GM19025 (cell line): ENCODE measurements at regions not wholly inside any gene's neighbourhood (a gene's known extent, or its start where the extent isn't known, plus 50 kb on each side); places are given as distances from the start of the nearest gene placed in this dataset.
"Not testable (repeated sequence)": the region's sequence is repeated elsewhere in the genome, so short reads cannot be mapped to it uniquely, and the experiment has no call there.

ENCODE experiments used
- ATAC-seq: cut with Tn5 transposase; IDR thresholded peaks from one replicate; pipeline ENCODE4 v1.9.1; 2021; ENCODE audit warnings: mild to moderate bottlenecking, low read depth, moderate library complexity; ENCODE audit not compliant: unreplicated experiment

- ATAC-seq, result no peak
These were observed 51.1 kb upstream of the JADE1 start for GRCh38 chr4:128758314-128758922.

GRCh38 chr4:128757712-128758111, 51.8 kb upstream of the JADE1 start:
- no peak for ATAC-seq

GRCh38 chr4:128751354-128751753, 58.1 kb upstream of the JADE1 start:
- no peak for ATAC-seq

GRCh38 chr4:128741748-128742147, 67.8 kb upstream of the JADE1 start:
- ATAC-seq, result not testable (repeated sequence)

GRCh38 chr4:128737098-128737513, 72.4 kb upstream of the JADE1 start:
- no peak for ATAC-seq

- ATAC-seq, result no peak
These were observed 73.8 kb upstream of the JADE1 start for GRCh38 chr4:128735714-128736113.

- ATAC-seq, result no peak
These were observed 81.3 kb upstream of the JADE1 start for GRCh38 chr4:128728190-128728589.

- no peak for ATAC-seq
These were observed 81.8 kb upstream of the JADE1 start for GRCh38 chr4:128727658-128728057.

GRCh38 chr4:128725405-128726055, 84.0 kb upstream of the JADE1 start:
- ATAC-seq, result no peak

- no peak for ATAC-seq
These were observed 86.6 kb upstream of the JADE1 start for GRCh38 chr4:128722911-128723310.

- ATAC-seq, result no peak
These were observed 87.6 kb upstream of the JADE1 start for GRCh38 chr4:128721896-128722295.

- ATAC-seq, result no peak
These were observed 89.2 kb upstream of the JADE1 start for GRCh38 chr4:128720270-128720669.

- no peak for ATAC-seq
These were observed 90.7 kb upstream of the JADE1 start for GRCh38 chr4:128718768-128719167.

- no peak for ATAC-seq
These were observed 93.2 kb upstream of the JADE1 start for GRCh38 chr4:128716338-128716737.

- ATAC-seq, result no peak
These were observed 93.9 kb upstream of the JADE1 start for GRCh38 chr4:128715616-128716015.

GRCh38 chr4:128711361-128711760, 98.1 kb upstream of the JADE1 start:
- ATAC-seq, result no peak

- no peak for ATAC-seq
These were observed 100.2 kb upstream of the JADE1 start for GRCh38 chr4:128709268-128709667.

- ATAC-seq, result no peak
These were observed 101.6 kb upstream of the JADE1 start for GRCh38 chr4:128707864-128708263.

GRCh38 chr4:128703948-128704347, 105.6 kb upstream of the JADE1 start:
- no peak for ATAC-seq

GRCh38 chr4:128700659-128701350, 108.7 kb upstream of the JADE1 start:
- ATAC-seq, result no peak

- ATAC-seq, result no peak
These were observed 111.1 kb upstream of the JADE1 start for GRCh38 chr4:128698386-128698785.

- ATAC-seq, result no peak
These were observed 112.2 kb upstream of the JADE1 start for GRCh38 chr4:128697323-128697722.
